Astrocyte of the cerebellum (primary cell): ENCODE measurements at regions not wholly inside any gene's neighbourhood (a gene's known extent, or its start where the extent isn't known, plus 50 kb on each side); places are given as distances from the start of the nearest gene placed in this dataset.

Source experiments
- DNase-seq: peaks from one replicate; pipeline ENCODE4 v3.0.0-alpha.2; 2011; ENCODE audit warnings: low read depth
- H3K4me3 ChIP-seq: 2 replicates; pipeline ENCODE4 v1.5.1; 2011; ENCODE audit warnings: mild to moderate bottlenecking, low read depth, low read length, moderate library complexity
- in situ Hi-C: cut with HindIII; loops from 2 replicates; pipeline ENCODE4 v1.10.0; 2017; ENCODE audit warnings: low sequenced_read_pairs
- TF ChIP-seq, protein P1 (sequence below): IDR thresholded peaks from 2 replicates; pipeline ENCODE4 v1.5.1; 2012; ENCODE audit warnings: low read length, low read depth, moderate library complexity, mild to moderate bottlenecking; ENCODE audit errors: missing control alignments

DNA sequence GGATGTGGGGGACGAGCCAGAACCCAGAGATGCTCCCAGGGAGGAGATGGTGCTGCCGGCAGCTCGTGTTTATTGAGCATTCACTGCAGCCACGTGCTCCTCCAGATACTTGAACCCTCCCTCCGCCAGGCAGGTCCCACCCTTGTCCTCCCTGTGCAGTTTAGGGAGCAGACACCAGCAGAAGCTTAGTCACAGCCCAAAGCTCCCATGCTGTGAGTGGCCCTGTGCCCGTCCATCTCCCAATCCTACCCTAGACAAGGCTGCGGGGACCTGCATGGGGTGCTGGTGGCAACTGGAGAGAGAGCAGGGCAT, 176.5 kb upstream of the COPS8 start:
- no peak for DNase-seq
- TF ChIP-seq, protein P1, sequence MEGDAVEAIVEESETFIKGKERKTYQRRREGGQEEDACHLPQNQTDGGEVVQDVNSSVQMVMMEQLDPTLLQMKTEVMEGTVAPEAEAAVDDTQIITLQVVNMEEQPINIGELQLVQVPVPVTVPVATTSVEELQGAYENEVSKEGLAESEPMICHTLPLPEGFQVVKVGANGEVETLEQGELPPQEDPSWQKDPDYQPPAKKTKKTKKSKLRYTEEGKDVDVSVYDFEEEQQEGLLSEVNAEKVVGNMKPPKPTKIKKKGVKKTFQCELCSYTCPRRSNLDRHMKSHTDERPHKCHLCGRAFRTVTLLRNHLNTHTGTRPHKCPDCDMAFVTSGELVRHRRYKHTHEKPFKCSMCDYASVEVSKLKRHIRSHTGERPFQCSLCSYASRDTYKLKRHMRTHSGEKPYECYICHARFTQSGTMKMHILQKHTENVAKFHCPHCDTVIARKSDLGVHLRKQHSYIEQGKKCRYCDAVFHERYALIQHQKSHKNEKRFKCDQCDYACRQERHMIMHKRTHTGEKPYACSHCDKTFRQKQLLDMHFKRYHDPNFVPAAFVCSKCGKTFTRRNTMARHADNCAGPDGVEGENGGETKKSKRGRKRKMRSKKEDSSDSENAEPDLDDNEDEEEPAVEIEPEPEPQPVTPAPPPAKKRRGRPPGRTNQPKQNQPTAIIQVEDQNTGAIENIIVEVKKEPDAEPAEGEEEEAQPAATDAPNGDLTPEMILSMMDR: no peak
- in situ Hi-C loops: no loop called here
- H3K4me3 ChIP-seq: no peak overlapping the region

DNA sequence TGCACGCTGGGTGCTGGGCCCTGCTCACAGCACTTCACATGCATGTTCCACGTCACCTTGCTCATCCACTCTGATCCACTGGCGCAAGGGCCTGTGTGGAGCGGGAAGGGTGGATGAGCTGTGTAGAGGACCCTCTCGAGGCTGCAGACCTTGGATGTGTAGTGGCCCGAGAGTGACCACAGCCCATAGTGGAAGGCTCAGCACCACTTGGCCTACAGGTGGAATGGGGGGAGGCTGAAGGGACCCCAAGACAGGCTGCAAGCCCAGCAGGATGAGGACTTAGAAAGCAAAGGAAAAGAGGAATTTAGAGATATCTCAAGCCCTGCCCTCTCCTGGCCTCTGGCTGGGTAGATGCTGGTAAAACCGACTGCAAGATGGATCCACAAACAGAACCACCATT, 175.9 kb upstream of the COPS8 start:
- TF ChIP-seq, protein P1: no peak
- DNase-seq: no peak
- no peak overlapping the region for H3K4me3 ChIP-seq
- in situ Hi-C loops: no loop called here

DNA sequence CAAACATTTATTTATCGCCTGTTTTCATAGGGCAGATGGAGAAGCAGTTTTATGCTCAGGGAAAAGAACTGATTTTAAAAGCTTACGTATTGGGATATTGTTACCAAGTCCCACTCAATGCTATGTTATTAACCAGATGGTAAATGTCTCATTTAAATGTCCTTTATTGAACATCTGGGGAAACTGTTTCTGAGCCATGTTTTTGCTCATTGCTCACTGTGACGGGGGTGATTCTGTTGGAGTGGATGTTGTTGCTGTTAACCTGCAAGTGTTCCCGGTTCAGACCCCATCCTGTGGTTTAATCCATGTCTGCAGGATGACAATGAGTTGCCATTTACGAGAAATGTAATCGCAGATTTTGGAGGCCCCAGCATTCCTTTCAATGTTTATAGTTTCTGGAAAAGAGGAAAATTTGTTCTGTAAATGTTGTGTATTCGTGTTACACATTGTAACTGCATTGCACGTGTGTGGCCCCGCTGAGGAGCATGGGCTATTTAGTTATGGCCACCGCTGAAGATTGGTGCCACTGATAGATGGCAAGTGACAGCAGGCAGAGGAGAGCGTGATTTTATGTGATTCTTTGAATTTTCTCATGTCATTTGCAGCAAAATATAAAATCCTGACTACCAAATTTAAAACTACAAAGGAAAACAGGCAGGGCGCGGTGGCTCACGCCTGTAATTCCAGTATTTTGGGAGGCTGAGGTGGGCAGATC, 174.8 kb upstream of the COPS8 start:
- no peak overlapping the region for H3K4me3 ChIP-seq
- TF ChIP-seq, protein P1: no peak
- in situ Hi-C loops: no loop called here
- no peak for DNase-seq

DNA sequence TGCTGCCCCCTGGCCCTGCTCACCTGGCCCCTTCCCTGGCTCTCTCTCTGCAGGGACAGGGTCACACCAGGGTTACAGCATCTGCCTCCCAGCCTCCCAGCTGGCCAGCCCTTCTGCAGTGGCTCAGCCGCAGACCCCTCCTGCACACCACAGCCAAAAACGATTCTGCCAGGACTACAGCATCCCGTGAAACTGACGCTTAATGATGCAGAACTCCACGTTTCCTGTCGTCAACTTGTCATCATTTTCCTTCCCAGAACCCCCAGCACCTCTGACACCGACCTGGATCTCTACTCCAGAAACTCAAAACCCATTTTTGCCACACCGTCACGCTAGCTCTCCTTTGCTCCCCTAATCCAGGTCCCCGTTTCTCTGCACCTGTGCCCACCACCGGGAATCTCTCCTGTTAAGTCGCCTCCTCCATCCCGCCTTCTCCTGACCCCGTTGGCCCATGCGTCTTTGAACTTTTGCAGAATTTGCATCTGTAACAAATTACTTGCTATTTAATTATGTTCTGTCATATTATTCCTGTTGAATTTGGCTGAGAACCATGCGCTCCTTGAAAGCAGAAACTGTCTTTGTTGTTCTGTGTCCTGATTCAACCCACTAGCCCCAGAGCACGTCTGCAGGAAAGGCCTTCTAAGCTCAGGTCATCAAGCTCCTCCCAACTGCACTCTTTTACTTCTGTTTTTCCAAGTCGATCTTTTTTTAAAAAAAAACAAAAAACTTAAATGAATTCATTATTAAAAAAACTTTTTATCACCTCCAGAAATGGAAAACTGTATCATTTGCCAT, 173.2 kb upstream of the COPS8 start:
- TF ChIP-seq, protein P1: no peak
- no peak overlapping the region for H3K4me3 ChIP-seq
- in situ Hi-C loops: no loop called here
- no peak for DNase-seq

DNA sequence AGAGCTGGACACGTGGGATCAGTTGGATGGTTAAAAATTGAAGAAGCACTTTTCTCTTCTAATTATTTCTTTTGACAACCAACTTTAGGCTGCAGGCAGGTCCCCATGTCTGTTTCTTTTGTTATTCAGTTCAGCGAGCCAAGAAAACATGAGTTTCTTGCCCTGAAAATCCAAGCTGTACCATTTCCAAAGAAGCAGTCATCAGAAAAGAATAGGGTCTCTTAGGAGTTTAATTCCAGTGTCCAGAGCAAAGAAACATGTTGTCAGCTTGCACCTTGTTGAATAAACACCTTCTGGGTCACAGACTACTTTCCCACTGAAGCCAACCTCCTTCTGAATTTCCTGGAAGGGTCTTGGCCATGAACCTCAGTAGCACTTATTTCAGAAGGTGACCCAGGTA, 170.5 kb upstream of the COPS8 start:
- TF ChIP-seq, protein P1: no peak
- no peak for DNase-seq
- H3K4me3 ChIP-seq: no peak overlapping the region
- in situ Hi-C loops: no loop called here

DNA sequence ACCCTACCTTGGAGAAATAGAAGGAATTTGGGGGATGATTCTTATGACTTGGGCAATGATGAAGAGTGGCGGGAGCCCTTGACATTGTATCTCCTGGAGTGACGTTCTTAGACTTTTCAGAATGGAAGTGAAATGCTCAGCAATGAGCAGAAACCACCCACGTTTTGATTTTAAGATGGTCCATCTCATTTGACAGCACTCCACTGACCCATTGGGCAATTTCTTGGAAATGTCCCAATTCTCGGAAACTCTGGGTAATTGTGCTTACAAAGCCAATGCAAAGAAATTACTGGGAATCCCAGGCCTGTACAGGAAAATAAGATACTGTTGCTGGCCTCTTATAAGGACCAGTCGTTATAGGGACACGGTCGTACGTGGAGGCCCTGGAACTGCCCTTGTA, 170.0 kb upstream of the COPS8 start:
- in situ Hi-C loops: no loop called here
- TF ChIP-seq, protein P1: no peak
- no peak for DNase-seq
- no peak overlapping the region for H3K4me3 ChIP-seq
